Muscle layer of colon (tissue), 2 donors: ENCODE measurements at regions not wholly inside any gene's neighbourhood (a gene's known extent, or its start where the extent isn't known, plus 50 kb on each side); places are given as distances from the start of the nearest gene placed in this dataset.

Experiments
- H3K27ac ChIP-seq: one replicate; pipeline ENCODE4 v1.7.0; 2013; ENCODE audit warnings: low read depth, mild to moderate bottlenecking, low read length, moderate library complexity
- H3K27me3 ChIP-seq, 2 donors: one replicate each; pipeline ENCODE4 v1.7.0; 2013; ENCODE audit warnings: low read length in 2 of 2, mild to moderate bottlenecking in 2 of 2; ENCODE audit not compliant: insufficient read depth in 2 of 2, control insufficient read depth in 1 of 2
- H3K36me3 ChIP-seq: one replicate; pipeline ENCODE4 v1.7.0; 2013; ENCODE audit warnings: mild to moderate bottlenecking, low read length; ENCODE audit not compliant: insufficient read depth
- H3K4me1 ChIP-seq: one replicate; pipeline ENCODE4 v1.7.0; 2013; ENCODE audit warnings: mild to moderate bottlenecking, low read length; ENCODE audit not compliant: insufficient read depth
- H3K4me3 ChIP-seq, 2 donors: one replicate each; pipeline ENCODE4 v1.7.0; 2013; ENCODE audit warnings: low read length in 2 of 2, low read depth in 1 of 2, mild to moderate bottlenecking in 1 of 2, moderate library complexity in 1 of 2
- H3K9ac ChIP-seq: one replicate; pipeline ENCODE4 v1.7.0; 2013; ENCODE audit warnings: low read length
- H3K9me3 ChIP-seq: one replicate; pipeline ENCODE4 v1.7.0; 2013; ENCODE audit warnings: mild to moderate bottlenecking, low read length
- donor health status: abdominal sarcoma.
- donor health status: Adenocarcinoma of cecum.

DNA sequence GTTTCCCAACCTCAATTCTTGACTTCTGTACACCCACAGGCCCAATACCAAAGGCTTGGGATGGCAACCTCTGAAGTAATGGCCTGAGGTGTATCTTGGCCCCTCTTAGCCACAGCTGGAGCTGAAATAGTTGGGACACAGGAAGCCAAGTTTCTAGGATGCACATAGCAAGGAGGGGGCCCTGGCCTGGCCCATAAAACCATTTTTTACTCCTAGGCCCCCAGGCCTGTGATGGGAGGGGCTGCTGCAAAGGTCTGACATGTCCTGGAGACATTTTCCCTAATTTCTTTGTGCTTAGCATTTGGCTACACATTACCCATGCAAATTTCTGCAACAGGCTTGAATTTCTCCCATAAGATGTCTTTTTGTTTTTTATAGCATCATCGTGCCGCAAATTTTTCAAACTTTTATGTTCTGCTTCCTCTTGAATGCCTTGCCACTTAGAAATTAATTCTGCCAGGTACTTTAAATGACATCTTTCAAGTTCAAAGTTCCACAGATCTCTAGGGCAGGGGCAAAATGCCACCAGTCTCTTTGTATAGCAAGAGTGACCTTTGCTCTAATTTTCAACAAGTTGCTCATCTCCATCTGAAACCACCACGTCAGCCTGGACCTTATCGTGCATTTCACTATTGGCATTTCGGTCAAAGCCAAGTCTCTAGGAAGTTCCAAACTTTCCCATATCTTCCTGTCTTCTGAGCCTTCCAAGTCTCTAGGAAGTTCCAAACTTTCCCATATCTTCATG lies 490.8 kb downstream of the IPMK start:
- Histone ChIP-seq H3K36me3 (no peaks in the 10 kb centered on the region), H3K27ac (no peak overlapping the region), H3K27me3 (no peaks in the 10 kb centered on the region), H3K9ac (no peak overlapping the region), H3K4me3 (no peak overlapping the region), H3K4me1 (no peaks in the 10 kb centered on the region), H3K9me3 (no peaks in the 10 kb centered on the region)

DNA sequence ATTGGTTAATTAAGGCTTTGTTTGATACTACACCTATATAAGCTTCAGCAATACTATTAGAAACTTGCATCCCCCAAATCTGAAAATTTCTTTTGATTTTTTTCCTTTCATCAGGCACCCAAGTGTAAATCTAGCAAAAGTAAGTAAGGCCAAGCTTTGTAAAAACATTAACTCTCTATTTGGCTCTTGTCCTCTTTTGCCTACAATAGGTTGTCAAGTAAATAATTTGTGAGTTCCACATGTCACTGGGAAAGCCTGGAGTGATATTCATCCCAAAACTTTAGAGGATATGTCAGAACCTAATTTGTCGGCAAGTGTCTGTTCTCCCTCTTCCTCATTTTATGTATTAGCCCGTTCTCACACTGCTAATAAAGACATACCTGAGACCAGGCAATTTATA lies 492.4 kb downstream of the IPMK start:
- no peak overlapping the region for H3K9ac ChIP-seq
- H3K36me3 ChIP-seq, result no peaks in the 10 kb centered on the region
- H3K4me1 ChIP-seq, result no peaks in the 10 kb centered on the region
- H3K27me3 ChIP-seq, result no peaks in the 10 kb centered on the region
- H3K9me3 ChIP-seq, result no peaks in the 10 kb centered on the region
- no peak overlapping the region for H3K27ac ChIP-seq
- no peak overlapping the region for H3K4me3 ChIP-seq

DNA sequence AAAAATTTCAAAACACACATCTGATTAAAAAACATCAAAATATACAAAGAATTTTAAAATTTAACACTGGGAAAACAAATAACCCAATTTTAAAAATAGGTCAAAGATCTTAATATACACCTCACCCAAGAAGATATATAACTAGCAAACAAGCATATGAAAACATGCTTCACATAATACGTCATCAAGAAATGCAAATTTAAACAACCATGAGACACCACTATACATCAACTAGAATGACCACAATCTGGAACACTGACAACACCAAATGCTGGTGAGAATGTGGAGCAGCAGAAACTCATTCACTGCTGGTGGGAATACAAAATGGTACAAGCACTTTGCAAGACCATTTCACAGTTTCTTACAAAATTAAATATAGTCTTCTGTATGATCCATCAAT lies 498.4 kb downstream of the IPMK start:
- H3K4me3 ChIP-seq, result no peak overlapping the region
- H3K36me3 ChIP-seq, result no peaks in the 10 kb centered on the region
- no peaks in the 10 kb centered on the region for H3K27me3 ChIP-seq
- no peaks in the 10 kb centered on the region for H3K9me3 ChIP-seq
- H3K4me1 ChIP-seq, result no peaks in the 10 kb centered on the region
- no peak overlapping the region for H3K9ac ChIP-seq
- H3K27ac ChIP-seq, result no peak overlapping the region

DNA sequence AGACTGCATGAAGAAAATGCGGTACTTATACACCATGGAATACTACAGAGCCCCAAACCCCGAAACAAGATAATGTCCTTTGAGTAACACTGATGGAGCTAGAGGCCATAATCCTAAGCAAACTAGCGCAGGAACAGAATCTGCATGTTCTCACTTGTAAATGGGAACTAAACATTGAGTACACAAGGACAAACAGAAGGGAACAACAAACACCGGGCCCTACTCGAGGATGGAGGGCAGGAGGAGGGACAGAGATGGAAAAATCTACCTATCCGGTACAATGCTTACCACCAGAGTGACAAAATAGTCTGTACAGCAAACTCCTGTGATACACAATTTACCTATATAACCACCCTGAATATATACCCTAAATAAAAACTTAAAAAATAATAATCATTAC lies 507.9 kb downstream of the IPMK start:
- Histone ChIP-seq H3K9ac (no peak overlapping the region), H3K9me3 (no peaks in the 10 kb centered on the region), H3K27ac (no peak overlapping the region), H3K4me1 (no peaks in the 10 kb centered on the region), H3K27me3 (no peaks in the 10 kb centered on the region), H3K4me3 (no peak overlapping the region), H3K36me3 (no peaks in the 10 kb centered on the region)

DNA sequence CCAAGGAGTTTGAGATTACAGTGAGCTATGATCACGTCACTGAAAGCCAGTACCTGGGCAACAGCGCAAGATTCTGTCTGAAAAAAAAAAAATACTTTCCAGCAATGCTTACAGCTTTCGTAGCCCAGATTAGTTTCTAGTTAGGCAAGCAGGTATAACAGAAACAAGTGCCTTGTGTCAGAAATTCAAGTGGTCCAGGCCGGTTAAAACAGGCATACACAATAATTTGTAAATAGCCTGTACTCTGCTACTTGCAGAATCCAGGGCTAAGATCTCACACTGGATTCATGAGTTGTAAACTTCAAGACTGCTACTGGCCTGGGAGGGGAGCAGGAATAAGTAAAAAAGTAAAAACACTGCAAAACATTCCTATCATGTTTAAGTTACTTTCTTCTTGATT lies 512.9 kb downstream of the IPMK start:
- Histone ChIP-seq H3K4me1 (no peaks in the 10 kb centered on the region), H3K9ac (no peak overlapping the region), H3K27ac (no peak overlapping the region), H3K36me3 (no peaks in the 10 kb centered on the region), H3K4me3 (no peak overlapping the region), H3K27me3 (no peaks in the 10 kb centered on the region), H3K9me3 (no peaks in the 10 kb centered on the region)

DNA sequence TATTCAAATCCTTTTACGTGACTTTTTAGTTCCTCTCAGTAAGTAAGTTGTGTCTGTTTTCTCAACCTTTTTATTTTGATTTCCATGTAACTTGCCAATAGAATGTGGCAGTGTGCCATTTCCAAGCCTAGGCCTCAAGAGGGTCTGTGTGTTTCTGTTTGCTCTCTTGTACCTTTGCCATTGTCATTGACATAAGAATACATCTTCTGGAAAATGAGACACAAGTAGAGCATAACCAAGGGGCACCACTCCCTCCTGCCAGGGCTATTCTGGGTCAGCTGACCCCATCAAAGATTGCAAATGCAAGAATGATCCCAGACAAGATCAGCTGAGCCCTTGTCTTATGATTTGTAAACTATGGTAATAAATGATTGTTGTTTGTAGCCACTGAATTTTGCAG lies 524.0 kb downstream of the IPMK start:
- Histone ChIP-seq H3K4me1 (no peaks in the 10 kb centered on the region), H3K4me3 (no peak overlapping the region), H3K9ac (no peak overlapping the region), H3K27me3 (no peaks in the 10 kb centered on the region), H3K36me3 (no peaks in the 10 kb centered on the region), H3K9me3 (no peaks in the 10 kb centered on the region), H3K27ac (no peak overlapping the region)

DNA sequence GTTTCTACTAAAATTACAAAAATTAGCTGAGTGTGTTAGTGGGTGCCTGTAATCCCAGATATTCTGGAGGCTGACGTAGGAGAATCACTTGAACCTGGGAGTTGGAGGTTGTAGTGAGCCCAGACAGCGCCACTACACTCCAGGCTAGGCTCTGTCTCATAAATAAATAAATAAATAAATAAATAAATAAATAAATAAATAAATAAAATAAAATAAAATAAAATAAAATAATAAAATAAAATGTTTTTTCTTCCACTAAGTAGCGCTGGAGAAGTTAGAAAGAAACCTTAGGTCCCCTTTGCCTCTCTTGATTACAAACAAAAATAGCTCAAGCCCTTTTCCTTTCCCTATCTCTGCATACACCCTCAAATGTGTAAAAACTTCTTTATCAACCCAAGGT lies 525.9 kb downstream of the IPMK start:
- no peaks in the 10 kb centered on the region for H3K9me3 ChIP-seq
- H3K27ac ChIP-seq, result no peak overlapping the region
- no peak overlapping the region for H3K9ac ChIP-seq
- no peak overlapping the region for H3K4me3 ChIP-seq
- H3K36me3 ChIP-seq, result no peaks in the 10 kb centered on the region
- no peaks in the 10 kb centered on the region for H3K4me1 ChIP-seq
- H3K27me3 ChIP-seq, result no peaks in the 10 kb centered on the region

DNA sequence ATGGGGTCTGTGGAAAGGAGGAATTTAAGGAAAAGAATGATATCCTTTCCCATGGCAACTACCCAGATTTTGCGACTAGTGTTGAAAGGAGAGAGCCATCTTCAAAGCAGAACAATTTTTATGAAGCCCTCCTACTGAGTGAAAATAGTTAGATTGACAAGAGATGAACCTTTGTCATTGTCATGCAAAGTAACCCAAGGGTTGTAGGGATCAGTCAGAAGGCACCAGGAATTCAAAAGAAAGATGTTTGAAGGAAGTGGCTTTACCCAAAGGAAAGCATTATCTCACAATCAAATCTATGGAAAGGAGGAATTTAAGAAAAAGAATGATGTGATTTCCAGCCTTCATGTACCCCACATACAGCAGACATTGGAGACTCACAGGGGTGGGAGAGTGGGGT lies 544.4 kb downstream of the IPMK start:
- no peaks in the 10 kb centered on the region for H3K27me3 ChIP-seq
- no peak overlapping the region for H3K9ac ChIP-seq
- no peak overlapping the region for H3K27ac ChIP-seq
- no peaks in the 10 kb centered on the region for H3K36me3 ChIP-seq
- no peak overlapping the region for H3K4me3 ChIP-seq
- H3K4me1 ChIP-seq, result no peaks in the 10 kb centered on the region
- no peaks in the 10 kb centered on the region for H3K9me3 ChIP-seq

DNA sequence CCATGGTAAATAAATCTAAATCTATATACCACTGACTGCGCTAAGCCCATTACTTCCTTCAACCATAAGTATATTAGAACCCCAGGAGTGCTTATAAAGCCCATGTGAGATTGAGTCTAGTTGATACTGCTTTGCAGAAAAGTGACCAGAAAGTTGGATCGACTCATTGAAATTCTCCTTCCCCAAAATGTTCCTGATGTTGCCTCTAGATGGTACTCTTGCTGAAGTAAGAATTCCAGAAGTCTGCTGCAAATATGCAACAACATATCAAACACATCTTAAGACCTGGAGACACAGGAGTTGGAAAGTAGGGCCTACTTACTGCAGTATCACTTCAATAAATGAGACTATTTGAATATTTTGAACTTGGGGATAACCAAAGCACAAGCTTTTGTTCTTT lies 550.8 kb downstream of the IPMK start:
- Histone ChIP-seq H3K9ac (no peak overlapping the region), H3K36me3 (no peaks in the 10 kb centered on the region), H3K27me3 (no peaks in the 10 kb centered on the region), H3K4me3 (no peak overlapping the region), H3K9me3 (no peaks in the 10 kb centered on the region), H3K27ac (no peak overlapping the region), H3K4me1 (no peaks in the 10 kb centered on the region)

DNA sequence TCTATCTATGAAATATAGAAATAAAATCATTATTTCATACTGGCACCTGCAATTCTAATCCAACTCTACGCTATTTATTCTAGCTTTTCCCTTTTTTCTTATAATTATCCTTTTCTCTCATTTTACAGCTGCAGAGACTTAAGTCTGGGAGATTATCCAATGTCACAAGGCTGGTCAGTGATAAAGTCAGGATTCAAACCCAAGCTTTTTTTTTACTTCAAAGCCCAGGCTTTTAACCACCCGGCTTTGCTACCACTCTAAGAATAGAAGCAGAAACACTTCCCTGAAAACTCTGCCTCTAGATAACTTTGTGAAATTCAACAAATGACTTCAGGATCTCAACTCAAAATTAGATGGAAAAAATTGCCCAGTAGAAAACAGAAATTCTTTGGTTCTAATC lies 552.5 kb downstream of the IPMK start:
- H3K9ac ChIP-seq, result no peak overlapping the region
- H3K36me3 ChIP-seq, result no peaks in the 10 kb centered on the region
- no peaks in the 10 kb centered on the region for H3K27me3 ChIP-seq
- H3K4me1 ChIP-seq, result no peaks in the 10 kb centered on the region
- H3K27ac ChIP-seq, result no peak overlapping the region
- no peak overlapping the region for H3K4me3 ChIP-seq
- no peaks in the 10 kb centered on the region for H3K9me3 ChIP-seq

DNA sequence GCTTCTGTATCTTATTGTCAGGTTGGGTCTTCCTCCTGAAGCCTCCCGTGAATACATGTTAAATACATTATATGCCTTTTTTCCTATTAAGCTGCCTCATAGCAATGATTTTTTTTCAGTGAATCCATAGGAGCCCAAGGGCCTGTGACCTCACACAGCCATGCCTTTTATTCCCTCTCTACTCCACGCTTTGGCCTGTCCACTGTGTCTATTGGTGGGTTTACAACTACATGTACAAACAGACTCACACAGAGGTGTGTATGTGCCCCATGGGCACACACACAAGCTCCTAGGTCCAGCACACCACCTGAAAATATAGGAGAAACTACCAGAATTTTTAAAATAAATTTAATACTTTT lies 560.4 kb downstream of the IPMK start:
- H3K9ac ChIP-seq, result no peak overlapping the region

DNA sequence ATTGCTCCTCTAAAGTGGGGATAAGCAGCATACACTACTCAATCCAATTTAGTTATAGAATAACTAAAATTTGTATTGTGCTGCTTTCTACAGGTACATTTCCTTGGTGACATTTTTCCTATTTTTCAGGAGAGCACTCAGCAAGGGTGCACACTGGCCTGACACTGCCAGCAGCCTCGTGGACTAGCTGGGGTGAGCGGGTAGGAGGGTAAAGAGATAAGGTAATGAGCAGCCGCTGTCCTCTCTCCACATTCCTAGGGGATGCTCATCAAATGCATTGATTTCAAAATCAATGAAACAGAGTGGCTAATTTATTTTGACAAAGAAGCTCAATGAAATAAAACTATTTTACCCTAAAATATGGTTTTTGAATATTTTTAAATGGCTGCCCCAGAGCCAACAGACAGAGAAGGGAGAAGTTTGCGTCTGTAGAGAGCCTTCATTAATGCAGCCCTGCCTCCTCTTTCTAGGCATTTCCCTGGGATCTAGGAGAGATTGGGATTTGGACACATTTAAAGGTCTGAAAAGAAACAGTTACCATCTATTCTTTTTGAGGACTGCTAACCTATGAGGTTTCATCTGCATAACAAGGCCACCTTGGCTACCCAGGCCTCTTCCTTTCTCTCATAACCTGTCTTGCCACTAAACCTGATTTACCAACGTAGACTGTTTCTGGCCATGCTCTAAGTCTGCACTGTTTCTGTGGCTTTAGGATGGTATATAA lies 561.0 kb downstream of the IPMK start:
- no peaks in the 10 kb centered on the region for H3K9me3 ChIP-seq
- no peaks in the 10 kb centered on the region for H3K36me3 ChIP-seq
- H3K4me1 ChIP-seq, result no peaks in the 10 kb centered on the region
- H3K4me3 ChIP-seq, result no peak overlapping the region
- H3K27me3 ChIP-seq, result no peaks in the 10 kb centered on the region
- no peak overlapping the region for H3K27ac ChIP-seq
- no peak overlapping the region for H3K9ac ChIP-seq

More for the DNA sequence above, 560.4 kb downstream of the IPMK start:
- H3K4me1 ChIP-seq, result no peaks in the 10 kb centered on the region
- no peaks in the 10 kb centered on the region for H3K36me3 ChIP-seq
- no peaks in the 10 kb centered on the region for H3K9me3 ChIP-seq
- no peaks in the 10 kb centered on the region for H3K27me3 ChIP-seq
- no peak overlapping the region for H3K4me3 ChIP-seq
- no peak overlapping the region for H3K27ac ChIP-seq
